ENCODE measurements at regions not wholly inside any gene's neighbourhood (a gene's known extent, or its start where the extent isn't known, plus 50 kb on each side); places are given as distances from the start of the nearest gene placed in this dataset.

GRCh38 chr10:29050081-29050480, 238.8 kb upstream of the LYZL1 start:
- H3K4me3 ChIP-seq: no peak overlapping the region
- no peak for DNase-seq (ENCODE audit: low spot score)
- TF ChIP-seq CTCF (IDR thresholded peaks at IDR 0.05): no peak
- H3K27ac ChIP-seq: no peak overlapping the region

- Histone ChIP-seq H3K27ac (no peak overlapping the region), H3K4me3 (no peak overlapping the region)
- DNase-seq (ENCODE audit: low spot score): no peak
- TF ChIP-seq CTCF (IDR thresholded peaks at IDR 0.05): no peak
Measured at GRCh38 chr10:29055101-29055500, 233.8 kb upstream of the LYZL1 start.

GRCh38 chr10:29056729-29057128, 232.1 kb upstream of the LYZL1 start:
- Histone ChIP-seq H3K4me3 (no peak overlapping the region), H3K27ac (no peak overlapping the region)
- no peak for DNase-seq (ENCODE audit: low spot score)
- no peak for TF ChIP-seq CTCF (IDR thresholded peaks at IDR 0.05)

- TF ChIP-seq CTCF (IDR thresholded peaks at IDR 0.05): no peak
- Histone ChIP-seq H3K4me3 (no peak overlapping the region), H3K27ac (no peak overlapping the region)
- DNase-seq (ENCODE audit: low spot score): no peak
Measured at GRCh38 chr10:29057822-29058331, 231.0 kb upstream of the LYZL1 start.

- no peak for TF ChIP-seq CTCF (IDR thresholded peaks at IDR 0.05)
- Histone ChIP-seq H3K4me3 (no peak overlapping the region), H3K27ac (no peak overlapping the region)
- no peak for DNase-seq (ENCODE audit: low spot score)
Measured at GRCh38 chr10:29063806-29064644, 224.8 kb upstream of the LYZL1 start.

- H3K27ac ChIP-seq: no peak overlapping the region
- TF ChIP-seq CTCF (IDR thresholded peaks at IDR 0.05): no peak
- no peak for DNase-seq (ENCODE audit: low spot score)
- H3K4me3 ChIP-seq: no peak overlapping the region
Measured at GRCh38 chr10:29064680-29065079, 224.2 kb upstream of the LYZL1 start.

- no peak for DNase-seq (ENCODE audit: low spot score)
- H3K4me3 ChIP-seq: no peak overlapping the region
- no peak overlapping the region for H3K27ac ChIP-seq
- TF ChIP-seq CTCF (IDR thresholded peaks at IDR 0.05): no peak
Measured at GRCh38 chr10:29067161-29067560, 221.7 kb upstream of the LYZL1 start.
